Activated gamma-delta T cell treated with Interleukin-2 at 50 U/mL for 16 hours (primary cell): ENCODE measurements at regions not wholly inside any gene's neighbourhood (a gene's known extent, or its start where the extent isn't known, plus 50 kb on each side); places are given as distances from the start of the nearest gene placed in this dataset.
"Not testable (repeated sequence)": the region's sequence is repeated elsewhere in the genome, so short reads cannot be mapped to it uniquely, and the experiment has no call there.

Source experiments
- DNase-seq: peaks from one replicate; pipeline ENCODE4 v3.0.0-alpha.2; 2020

DNA sequence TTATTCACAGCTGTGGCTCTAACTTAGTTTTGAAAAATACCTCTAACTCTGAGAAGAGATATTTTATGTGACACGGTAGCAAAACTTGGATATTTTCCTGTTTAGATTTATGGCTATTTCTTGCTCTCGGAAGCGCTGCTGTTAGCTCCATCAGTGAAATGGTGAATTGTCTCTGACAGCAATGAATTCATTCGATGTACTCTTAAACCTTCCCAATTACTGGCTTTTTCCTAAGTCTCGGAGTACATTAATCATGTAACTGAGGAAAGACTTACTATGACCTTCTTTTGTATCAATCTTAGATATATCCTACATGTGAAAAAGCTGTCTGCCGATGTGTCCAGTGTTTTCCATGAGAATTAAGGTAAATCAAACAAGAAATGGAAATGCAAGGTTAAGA is 613.0 kb downstream of the KIF4B start:
- no peak for DNase-seq

- no peak for DNase-seq
Measured at GRCh38 chr5:155628346-155628745, 614.8 kb downstream of the KIF4B start.

- no peak for DNase-seq
Measured at GRCh38 chr5:155629597-155629996, 616.0 kb downstream of the KIF4B start.

- DNase-seq = no peak
Measured at GRCh38 chr5:155631116-155631515, 617.6 kb downstream of the KIF4B start.

DNA sequence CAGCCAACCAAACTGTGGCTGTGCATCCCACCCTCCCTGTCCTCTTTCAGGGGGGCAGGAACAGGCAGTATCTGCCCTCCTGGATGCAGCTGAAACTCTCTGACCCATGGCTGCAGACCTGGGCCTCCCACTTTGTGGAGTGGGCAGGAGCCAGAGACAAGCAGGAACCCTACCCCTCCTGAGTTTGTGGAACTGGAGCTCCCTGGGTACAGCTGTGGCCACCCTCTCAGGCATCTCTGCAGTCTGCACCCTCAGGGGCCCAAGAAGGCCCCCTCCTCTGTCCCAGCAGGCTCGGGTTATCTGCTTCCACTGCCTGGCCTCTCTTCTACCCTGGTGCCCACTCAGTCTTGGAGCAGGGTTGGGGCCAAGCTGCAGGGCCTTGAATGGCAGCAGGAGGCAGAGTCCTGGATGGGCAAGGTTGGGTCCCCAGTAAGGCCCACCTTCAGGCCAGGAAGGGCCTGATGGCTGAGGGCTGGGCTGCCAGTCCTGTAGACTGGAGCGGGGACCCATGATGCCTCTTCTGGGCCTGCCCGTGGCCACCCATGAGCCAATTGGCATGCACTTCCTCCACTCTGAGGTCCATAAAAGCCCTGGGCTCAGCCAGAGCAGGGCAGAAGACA is 619.9 kb downstream of the KIF4B start:
- DNase-seq = no peak

GRCh38 chr5:155649666-155650065 is 636.1 kb downstream of the KIF4B start:
- no peak for DNase-seq

DNA sequence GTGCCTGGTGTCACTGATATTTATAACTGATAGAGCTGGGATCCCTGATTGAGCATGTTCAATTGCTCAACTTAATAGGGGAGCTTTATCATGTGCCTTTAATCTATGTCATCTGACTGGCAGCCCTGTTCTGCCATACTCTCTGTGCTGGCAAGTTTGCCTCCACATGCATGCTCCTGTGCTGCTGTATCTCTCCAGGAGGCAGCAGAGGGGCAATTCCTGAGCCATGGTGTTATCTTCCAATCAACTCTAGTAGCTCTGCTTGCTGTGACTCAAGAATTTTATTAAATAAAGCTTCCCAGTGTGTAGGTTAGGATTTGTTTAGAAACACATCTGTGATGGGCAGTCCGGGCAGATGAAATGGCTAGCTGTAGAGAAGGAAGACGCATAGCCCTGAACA is 642.0 kb downstream of the KIF4B start:
- DNase-seq = no peak

GRCh38 chr5:155661859-155662258 is 648.3 kb downstream of the KIF4B start:
- no peak for DNase-seq

- no peak for DNase-seq
Measured at GRCh38 chr5:155665361-155665760, 651.8 kb downstream of the KIF4B start.

DNA sequence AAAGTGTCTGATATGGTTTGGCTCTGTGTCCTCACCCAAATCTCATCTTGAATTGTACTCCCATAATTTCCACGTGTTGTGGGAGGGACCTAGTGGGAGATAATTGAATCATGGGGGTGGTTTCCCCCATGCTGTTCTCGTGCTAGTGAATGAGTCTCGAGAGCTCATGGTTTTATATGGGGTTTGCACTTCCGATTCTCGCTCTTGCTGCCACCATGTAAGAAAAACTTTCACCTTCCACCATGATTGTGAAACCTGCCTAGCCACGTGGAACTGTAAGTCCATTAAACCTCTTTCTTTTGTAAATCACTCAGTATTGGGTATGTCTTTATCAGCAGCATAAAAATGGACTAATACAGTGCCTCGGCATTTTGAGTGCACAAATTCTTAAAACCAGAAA is 655.0 kb upstream of the SGCD start:
- not testable (repeated sequence) for DNase-seq

DNA sequence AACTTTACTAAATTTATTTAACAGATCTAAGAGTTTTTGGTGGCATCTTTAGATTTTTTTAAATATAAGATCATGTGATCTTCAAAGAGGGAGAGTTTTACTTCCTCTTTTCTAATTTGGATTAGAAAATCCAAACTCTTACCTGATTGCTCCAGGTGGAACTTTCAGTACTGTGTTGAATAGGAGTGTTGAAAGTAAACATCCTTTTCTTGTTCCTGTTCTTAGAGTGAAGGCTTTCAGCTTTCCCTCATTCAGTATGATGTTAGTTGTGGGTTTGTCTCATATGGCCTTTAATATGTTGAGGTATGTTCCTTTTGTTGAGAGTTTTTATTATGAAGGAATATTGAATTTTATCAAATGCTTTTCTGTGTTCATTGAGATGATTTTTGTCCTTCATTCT is 650.0 kb upstream of the SGCD start:
- no peak for DNase-seq

- no peak for DNase-seq
Measured at GRCh38 chr5:155678371-155678770, 648.6 kb upstream of the SGCD start.

DNA sequence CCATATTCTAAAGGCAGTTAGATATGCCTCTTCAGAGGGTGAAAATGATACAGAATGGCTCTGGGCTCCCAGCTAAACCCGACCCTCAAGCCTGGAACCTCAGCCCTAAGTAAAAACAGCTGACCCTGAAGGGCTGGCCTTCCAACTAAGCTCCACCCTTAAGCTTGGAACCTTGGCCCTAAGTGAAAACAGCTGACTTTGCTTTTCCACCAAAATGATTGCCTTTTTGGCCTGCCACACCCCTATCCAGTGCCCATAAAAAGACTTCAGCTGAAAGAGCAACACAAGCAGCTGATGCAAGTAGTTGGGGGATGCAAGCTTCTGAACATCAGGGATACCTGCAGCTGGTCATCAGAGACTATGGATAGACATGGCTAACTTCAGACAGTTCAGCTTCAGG is 647.4 kb upstream of the SGCD start:
- no peak for DNase-seq

DNA sequence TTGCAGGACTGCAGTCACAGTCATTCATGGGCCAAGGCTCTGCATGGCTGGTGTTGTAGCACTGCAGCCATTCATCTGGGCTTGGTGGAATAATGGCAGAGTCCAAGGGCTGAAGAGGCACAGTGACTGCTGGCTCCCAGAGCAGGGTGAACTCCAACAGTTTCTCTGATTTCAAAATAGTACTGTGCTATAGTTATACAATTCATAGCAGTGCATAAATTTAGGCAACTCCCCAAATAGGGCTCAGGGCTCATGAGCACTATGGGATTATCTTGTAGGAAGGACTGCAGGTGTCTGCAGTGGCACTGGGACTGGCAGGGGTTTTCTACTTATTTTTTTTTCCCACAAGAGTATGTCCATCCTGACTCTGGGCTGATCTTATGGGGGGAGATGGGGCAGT is 642.5 kb upstream of the SGCD start:
- no peak for DNase-seq

- no peak for DNase-seq
Measured at GRCh38 chr5:155686131-155686530, 640.8 kb upstream of the SGCD start.

- no peak for DNase-seq
Measured at GRCh38 chr5:155689406-155689805, 637.6 kb upstream of the SGCD start.

DNA sequence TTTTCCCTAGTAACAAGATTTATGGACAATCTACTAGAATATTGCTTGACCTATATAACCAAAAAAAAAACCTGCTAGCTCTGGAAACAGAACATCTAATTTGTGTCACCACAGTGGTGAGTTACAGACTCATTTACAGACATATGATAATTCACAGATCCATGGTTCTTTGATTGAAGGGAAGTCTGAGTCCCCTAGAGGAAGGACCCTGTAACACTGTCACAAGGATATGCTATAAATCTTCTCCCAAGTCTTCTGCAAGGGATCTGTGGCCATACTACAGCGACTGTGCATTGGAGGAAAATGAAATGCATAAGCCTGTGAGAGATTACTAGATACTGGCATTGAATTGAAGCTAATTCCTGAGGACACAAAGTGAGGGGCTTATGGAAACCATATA is 630.6 kb upstream of the SGCD start:
- no peak for DNase-seq

- no peak for DNase-seq
Measured at GRCh38 chr5:155697236-155697635, 629.7 kb upstream of the SGCD start.

DNA sequence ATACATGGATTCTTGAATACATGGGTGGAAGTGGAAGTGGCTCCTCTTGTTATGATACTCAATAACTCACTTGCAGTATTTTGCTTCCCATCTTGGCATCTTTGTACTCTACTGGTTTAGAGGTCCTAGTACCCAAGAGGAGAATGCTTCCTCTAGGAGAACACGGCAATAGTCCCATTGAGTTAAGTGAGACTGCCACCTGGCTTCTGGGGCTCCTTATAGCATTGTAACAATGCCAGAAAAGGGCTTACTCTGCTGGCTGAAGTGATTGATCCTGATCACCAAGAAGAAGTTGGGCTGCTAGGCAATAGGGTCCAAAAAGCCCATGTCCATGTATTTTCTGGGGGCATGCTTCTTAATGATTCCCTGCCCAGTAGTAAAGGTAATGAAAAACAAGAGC is 627.6 kb upstream of the SGCD start:
- no peak for DNase-seq

- DNase-seq = peak; percentile 8
Measured at GRCh38 chr5:155700333-155700732, 626.6 kb upstream of the SGCD start.

- DNase-seq = no peak
Measured at GRCh38 chr5:155711882-155712281, 615.1 kb upstream of the SGCD start.

DNA sequence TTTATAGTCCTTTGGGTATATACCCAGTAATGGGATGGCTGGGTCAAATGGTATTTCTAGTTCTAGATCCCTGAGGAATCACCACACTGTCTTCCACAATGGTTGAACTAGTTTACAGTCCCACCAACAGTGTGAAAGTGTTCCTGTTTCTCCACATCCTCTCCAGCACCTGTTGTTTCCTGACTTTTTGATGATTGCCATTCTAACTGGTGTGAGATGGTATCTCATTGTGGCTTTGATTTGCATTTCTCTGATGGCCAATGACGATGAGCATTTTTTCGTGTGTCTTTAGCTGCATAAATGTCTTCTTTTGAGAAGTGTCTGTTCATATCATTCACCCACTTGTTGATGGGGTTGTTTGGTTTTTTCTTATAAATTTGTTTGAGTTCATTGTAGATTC is 612.5 kb upstream of the SGCD start:
- not testable (repeated sequence) for DNase-seq

DNA sequence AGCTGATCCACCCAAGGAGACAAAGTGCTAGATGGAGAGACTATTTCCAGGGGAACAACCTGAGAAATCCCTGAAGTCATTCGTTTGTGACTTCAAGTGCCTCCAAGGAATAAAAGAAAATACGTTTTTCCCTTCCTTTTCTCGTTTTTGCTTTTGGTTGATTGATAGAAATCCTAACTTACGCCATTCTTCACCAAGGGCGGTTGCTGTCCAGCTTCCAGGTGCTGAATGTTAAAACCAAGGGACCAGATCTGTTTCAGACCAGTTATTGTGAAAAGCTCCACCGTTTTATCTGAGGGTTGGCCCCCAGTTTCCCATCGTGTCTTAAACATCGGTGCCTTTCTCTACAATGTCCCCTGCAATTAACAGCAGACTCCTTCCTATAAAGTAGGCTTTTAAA is 600.7 kb upstream of the SGCD start:
- no peak for DNase-seq

- no peak for DNase-seq
Measured at GRCh38 chr5:155727512-155728145, 599.3 kb upstream of the SGCD start.

DNA sequence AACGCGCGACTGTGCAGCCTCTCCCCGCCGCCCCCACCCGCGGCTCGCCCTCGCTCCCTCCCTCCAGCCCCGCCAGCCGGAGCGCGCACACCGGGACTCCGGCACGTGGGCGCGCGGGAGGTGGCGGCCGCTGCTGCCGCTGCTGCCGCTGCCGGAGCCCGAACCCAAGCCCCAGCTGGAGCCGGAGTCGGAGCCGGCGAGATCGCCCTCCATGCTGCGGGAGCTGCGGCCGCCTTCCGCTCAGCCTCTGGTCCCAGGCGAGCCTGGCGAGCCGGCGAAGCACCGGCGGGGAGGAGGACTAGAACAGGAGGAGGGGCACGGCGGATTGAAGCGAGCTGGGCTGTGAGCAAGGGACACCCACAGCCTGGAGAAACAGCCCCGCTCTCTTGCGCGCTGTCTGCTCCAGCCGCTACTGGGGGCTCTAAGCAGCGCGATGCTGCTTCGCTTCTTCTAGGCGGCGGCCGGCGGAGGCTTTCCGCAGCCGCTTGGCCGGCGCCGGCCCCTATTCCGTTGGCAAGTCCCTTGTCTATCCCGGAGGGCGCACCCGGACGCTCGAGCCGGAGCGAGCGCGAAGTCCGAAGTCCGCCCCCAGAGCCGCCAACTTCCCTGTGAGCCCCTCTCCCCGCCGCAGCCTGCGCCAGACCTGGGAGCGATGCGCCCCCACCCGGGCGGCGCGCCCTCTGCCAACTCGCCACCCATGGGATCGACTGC is 598.7 kb upstream of the SGCD start:
- no peak for DNase-seq
